ENCODE measurements at regions not wholly inside any gene's neighbourhood (a gene's known extent, or its start where the extent isn't known, plus 50 kb on each side); places are given as distances from the start of the nearest gene placed in this dataset.

- TF ChIP-seq CTCF (conservative IDR thresholded peaks at IDR 0.05) (no peak), ZFX (IDR thresholded peaks at IDR 0.05) (no peak)
Observed at GRCh38 chr1:87473203-87473661, 144.6 kb downstream of the LMO4 start.

Measured in C4-2B (cell line).